K562 (cell line): ENCODE measurements at regions not wholly inside any gene's neighbourhood (a gene's known extent, or its start where the extent isn't known, plus 50 kb on each side); places are given as distances from the start of the nearest gene placed in this dataset.

Source experiments
- ATAC-seq: fragments of 200-7000 bp; cut with Tn5 transposase; 3 replicates; pipeline ENCODE4 v1.9.1; 2020; ENCODE audit warnings: moderate library complexity
- BruUV-seq: library from RNA; stranded (reverse); fragments of 400-500 nt; replicated peaks from 2 replicates; lab custom pipeline; 2021; lab: Mats Ljungman, UMichigan
- CTCF ChIA-PET: fragments of 300-600 bp; formaldehyde crosslinking; extraction: SDS; loops from one replicate; lab custom pipeline; 2021; ENCODE audit warnings: low intra/inter-chr PET ratio; lab: Yijun Ruan, JAX
- POLR2A ChIA-PET: fragments of 300-600, 350-650 bp; sonication (Branson Sonifier 250); formaldehyde crosslinking; extraction: SDS; loops from one replicate; lab custom pipeline; 2021; ENCODE audit warnings: antibody characterized with exemption, inconsistent platforms; lab: Yijun Ruan, JAX
- DNase-seq, 4 experiments: peaks; one replicate each; pipeline versions ENCODE4 v3.0.0 to v3.0.0-alpha.2; 2011 to 2018; ENCODE audit warnings: low spot score in 3 of 4, mixed read lengths in 3 of 4; ENCODE audit errors: extremely low read depth in 1 of 4
- FAIRE-seq: peaks from 2 replicates; lab custom pipeline; 2011; peaks lifted over from hg19 to GRCh38; lab: Jason Lieb, UNC
- H2AFZ ChIP-seq: 2 replicates; pipeline ENCODE4 v1.6.0; 2011; ENCODE audit warnings: low read depth, low read length, control low read depth, inconsistent platforms
- H3K27ac ChIP-seq: fragments of 200-600 bp; 3 replicates; pipeline ENCODE4 v1.8.0; 2011; ENCODE audit warnings: low read depth, mild to moderate bottlenecking, control low read depth, inconsistent platforms, low read length, moderate library complexity, mixed read lengths; ENCODE audit errors: extremely low read depth
- H3K27me3 ChIP-seq, 2 experiments: fragments of 300-600 bp in 1 of 2; 2 replicates in 1 of 2; 3 replicates in 1 of 2; pipeline versions ENCODE4 v1.6.0 to v1.8.0; 2011; ENCODE audit warnings: inconsistent platforms in 2 of 2, low read length in 2 of 2, mild to moderate bottlenecking in 1 of 2, mixed read lengths in 1 of 2, moderate library complexity in 1 of 2; ENCODE audit not compliant: control insufficient read depth in 2 of 2, insufficient read depth in 2 of 2
- H3K36me3 ChIP-seq: fragments of 300-600 bp; 3 replicates; pipeline ENCODE4 v1.8.0; 2011; ENCODE audit warnings: mild to moderate bottlenecking, low read length, inconsistent platforms; ENCODE audit not compliant: control insufficient read depth, insufficient read depth
- H3K4me1 ChIP-seq, 2 experiments: fragments of 200-600 bp in 1 of 2; replicated peaks in 1 of 2; 2 replicates in 1 of 2; 3 replicates in 1 of 2; pipeline versions ENCODE4 v1.5.1 to v1.8.0; 2011; ENCODE audit warnings: inconsistent platforms in 2 of 2, low read length in 2 of 2, mild to moderate bottlenecking in 1 of 2, mixed read lengths in 1 of 2, moderate library complexity in 1 of 2; ENCODE audit not compliant: control insufficient read depth in 2 of 2, insufficient read depth in 2 of 2
- H3K4me2 ChIP-seq: 2 replicates; pipeline ENCODE4 v1.6.1; 2011; ENCODE audit warnings: low read length, control low read depth, inconsistent platforms, mixed read lengths; ENCODE audit not compliant: insufficient read depth
- H3K4me3 ChIP-seq: fragments of 200-600 bp; sonication (generic), shearing (Covaris generic); 2 replicates; pipeline ENCODE4 v1.5.1; 2016; ENCODE audit warnings: control low read depth, inconsistent platforms
- H3K79me2 ChIP-seq: fragments of 200-600 bp; 3 replicates; pipeline ENCODE4 v1.8.0; 2011; ENCODE audit warnings: low read length, inconsistent platforms; ENCODE audit not compliant: control insufficient read depth, insufficient read depth
- H3K9ac ChIP-seq, 2 experiments: 2 replicates each; pipeline versions ENCODE4 v1.6.0 to v1.6.1; 2011; ENCODE audit warnings: low read depth in 2 of 2, low read length in 2 of 2, control low read depth in 1 of 2, inconsistent platforms in 1 of 2, mild to moderate bottlenecking in 1 of 2, mixed read lengths in 1 of 2; ENCODE audit not compliant: insufficient read depth in 1 of 2
- H3K9me1 ChIP-seq: one replicate; pipeline ENCODE4 v1.6.0; 2011; ENCODE audit warnings: inconsistent platforms, mild to moderate bottlenecking, low read length, moderate library complexity; ENCODE audit not compliant: control insufficient read depth, insufficient read depth
- H3K9me3 ChIP-seq: replicated peaks from 2 replicates; pipeline ENCODE4 v1.5.1; 2011; ENCODE audit warnings: low read depth, low read length, inconsistent platforms; ENCODE audit not compliant: control insufficient read depth, insufficient read depth
- H4K20me1 ChIP-seq: replicated peaks from 2 replicates; pipeline ENCODE4 v1.6.1; 2011; ENCODE audit warnings: low read length, inconsistent platforms, mixed read lengths; ENCODE audit not compliant: control insufficient read depth, insufficient read depth
- HMG20B ChIP-seq: fragments of 250-450 bp; sonication (Bioruptor Pico); IDR thresholded peaks from 2 replicates; pipeline ENCODE4 v1.5.0; 2021; ENCODE audit warnings: mild to moderate bottlenecking
- KAT2B ChIP-seq: IDR thresholded peaks from one replicate; pipeline ENCODE4 v1.6.1; 2012; ENCODE audit warnings: low read depth, mild to moderate bottlenecking, control low read depth, inconsistent platforms, low read length, moderate library complexity
- RBBP5 ChIP-seq: fragments of 200-600 bp; sonication (generic); IDR thresholded peaks from 2 replicates; pipeline ENCODE4 v1.6.1; 2012; ENCODE audit warnings: borderline replicate concordance, mild to moderate bottlenecking, low read length, control low read depth, inconsistent platforms; ENCODE audit not compliant: insufficient read depth, poor library complexity, severe bottlenecking
- TCF3 ChIP-seq: sonication (generic); formaldehyde crosslinking; IDR thresholded peaks from 2 replicates; pipeline ENCODE4 v1.4.0; 2020; ENCODE audit warnings: mild to moderate bottlenecking, missing genetic modification reagents
- ZC3H8 ChIP-seq: fragments of 450-650 bp; IDR thresholded peaks from 2 replicates; pipeline ENCODE4 v1.6.1; 2017
- WGBS: fragments of 100-300 bp; shearing (Covaris generic); methylation state at CpG from one replicate; pipeline ENCODE4 v1.1.6; 2016; ENCODE audit warnings: low coverage, mixed read lengths; ENCODE audit not compliant: insufficient coverage; ENCODE audit errors: missing lambda C conversion rate; 5-methylcytosine and 5-hydroxymethylcytosine counted together
- in situ Hi-C: fragments of 300-500 bp; cut with MboI; formaldehyde crosslinking; loops from 4 replicates; pipeline ENCODE4 v1.15.0; 2018; ENCODE audit warnings: inconsistent platforms, mixed read lengths
- intact Hi-C: fragments of 100-400 bp; cut with micrococcal nuclease; formaldehyde crosslinking; loops from 2 replicates; pipeline ENCODE4 v1.14.2; 2022
- TF ChIP-seq, protein P1 (sequence below): fragments of 450-650 bp; IDR thresholded peaks from 2 replicates; pipeline ENCODE4 v1.6.1; 2016
- TF ChIP-seq, protein P2 (sequence below): fragments of 450-650 bp; formaldehyde crosslinking; IDR thresholded peaks from 2 replicates; pipeline ENCODE4 v1.4.0; 2022; ENCODE audit warnings: mild to moderate bottlenecking, moderate library complexity
- TF ChIP-seq, protein P3 (sequence below): sonication (generic); formaldehyde crosslinking; IDR thresholded peaks from 2 replicates; pipeline ENCODE4 v1.8.0; 2022; ENCODE audit warnings: missing genetic modification reagents, mild to moderate bottlenecking, borderline replicate concordance

DNA sequence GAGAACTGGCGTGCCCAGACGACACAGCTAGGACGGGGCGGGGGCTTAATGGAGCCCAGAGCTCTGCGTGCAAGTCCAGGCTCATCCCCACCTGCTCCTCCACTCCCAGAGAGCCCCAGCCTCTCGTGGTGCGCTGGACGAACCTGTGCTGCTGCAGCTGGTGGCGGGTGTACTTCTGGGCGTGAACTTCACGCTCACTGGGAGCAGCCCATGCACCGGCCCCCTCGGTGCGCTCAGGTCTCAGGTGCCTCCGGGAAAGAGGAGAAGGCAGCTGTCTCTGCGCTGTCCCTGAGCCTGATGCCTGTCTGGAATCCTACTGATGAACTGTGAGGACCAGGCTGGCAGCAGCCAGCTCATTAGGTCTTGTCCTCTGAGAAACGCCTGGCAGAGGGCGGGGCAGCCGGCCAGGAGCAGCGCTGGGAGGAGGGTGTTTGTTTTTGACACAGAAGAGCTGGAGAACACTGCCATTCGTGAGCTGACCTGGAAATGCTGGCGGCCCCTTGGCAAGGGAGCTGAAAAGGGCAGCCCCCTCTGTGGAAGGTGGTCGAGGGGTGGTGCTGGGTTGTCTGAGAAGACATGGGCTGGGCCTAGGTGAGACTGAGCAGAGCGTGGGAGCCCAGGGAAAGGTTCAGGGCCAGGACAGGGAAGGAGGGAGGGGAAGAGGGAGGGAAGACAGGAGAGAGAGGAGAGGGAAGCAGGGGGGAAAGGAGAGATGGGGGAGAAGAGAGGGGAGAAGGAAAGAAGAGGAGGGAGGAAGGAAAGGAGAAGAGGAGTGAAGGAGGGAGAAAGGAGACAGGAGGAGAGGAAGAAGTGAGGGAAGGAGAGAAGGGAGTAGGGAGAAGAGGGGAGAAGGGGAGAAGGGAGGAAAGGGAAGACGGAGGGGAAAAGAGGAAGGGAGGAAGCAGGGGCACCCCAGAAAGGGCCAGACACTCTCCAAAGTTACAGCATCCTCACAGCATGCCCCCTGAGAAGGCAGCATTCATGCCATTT is 53.5 kb upstream of the TNS3 start:
- DNase-seq (no peak), FAIRE-seq (no peak), ATAC-seq (no peak)
- Histone ChIP-seq H3K36me3 (no peaks in the 10 kb centered on the region), H2AFZ (no peak overlapping the region), H3K9me3 (no peaks in the 10 kb centered on the region), H3K79me2 (no peaks in the 10 kb centered on the region), H3K9me1 (no peaks in the 10 kb centered on the region), H4K20me1 (no peaks in the 10 kb centered on the region), H3K9ac (no peak overlapping the region), H3K4me3 (no peak overlapping the region), H3K27ac (no peak overlapping the region), H3K4me1 (no peaks in the 10 kb centered on the region; a peak in 1 of 5 replicates), H3K27me3 (peaks cover 0 to 46% of the 10 kb centered on the region in 2 experiments; a peak in 2 of 5 replicates), H3K4me2 (no peak overlapping the region)
- 1% methylated on average over 22 of the region's 25 CpGs for WGBS
- ChIA-PET CTCF (no interaction called here), POLR2A (interaction anchor here (0.7 to 0.8 kb wide), 2 partner anchors 154 to 439 kb away, joined by 3 read pairs; no protein-coding TSS in a partner anchor)
- in situ Hi-C loops (no loop called here), intact Hi-C loops (no loop called here)
- BruUV-seq: no TSS peak
- TF ChIP-seq, protein P1, sequence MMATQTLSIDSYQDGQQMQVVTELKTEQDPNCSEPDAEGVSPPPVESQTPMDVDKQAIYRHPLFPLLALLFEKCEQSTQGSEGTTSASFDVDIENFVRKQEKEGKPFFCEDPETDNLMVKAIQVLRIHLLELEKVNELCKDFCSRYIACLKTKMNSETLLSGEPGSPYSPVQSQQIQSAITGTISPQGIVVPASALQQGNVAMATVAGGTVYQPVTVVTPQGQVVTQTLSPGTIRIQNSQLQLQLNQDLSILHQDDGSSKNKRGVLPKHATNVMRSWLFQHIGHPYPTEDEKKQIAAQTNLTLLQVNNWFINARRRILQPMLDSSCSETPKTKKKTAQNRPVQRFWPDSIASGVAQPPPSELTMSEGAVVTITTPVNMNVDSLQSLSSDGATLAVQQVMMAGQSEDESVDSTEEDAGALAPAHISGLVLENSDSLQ: no peak
- no peak for TF ChIP-seq KAT2B
- no peak for TF ChIP-seq ZC3H8
- no peak for TF ChIP-seq HMG20B
- TF ChIP-seq RBBP5: no peak
- TF ChIP-seq, protein P2, sequence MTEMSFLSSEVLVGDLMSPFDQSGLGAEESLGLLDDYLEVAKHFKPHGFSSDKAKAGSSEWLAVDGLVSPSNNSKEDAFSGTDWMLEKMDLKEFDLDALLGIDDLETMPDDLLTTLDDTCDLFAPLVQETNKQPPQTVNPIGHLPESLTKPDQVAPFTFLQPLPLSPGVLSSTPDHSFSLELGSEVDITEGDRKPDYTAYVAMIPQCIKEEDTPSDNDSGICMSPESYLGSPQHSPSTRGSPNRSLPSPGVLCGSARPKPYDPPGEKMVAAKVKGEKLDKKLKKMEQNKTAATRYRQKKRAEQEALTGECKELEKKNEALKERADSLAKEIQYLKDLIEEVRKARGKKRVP: no peak
- TF ChIP-seq, protein P3, sequence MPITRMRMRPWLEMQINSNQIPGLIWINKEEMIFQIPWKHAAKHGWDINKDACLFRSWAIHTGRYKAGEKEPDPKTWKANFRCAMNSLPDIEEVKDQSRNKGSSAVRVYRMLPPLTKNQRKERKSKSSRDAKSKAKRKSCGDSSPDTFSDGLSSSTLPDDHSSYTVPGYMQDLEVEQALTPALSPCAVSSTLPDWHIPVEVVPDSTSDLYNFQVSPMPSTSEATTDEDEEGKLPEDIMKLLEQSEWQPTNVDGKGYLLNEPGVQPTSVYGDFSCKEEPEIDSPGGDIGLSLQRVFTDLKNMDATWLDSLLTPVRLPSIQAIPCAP (CRISPR knock-in tag): no peak
- no peak for TF ChIP-seq TCF3 (CRISPR knock-in tag)
